T-helper 2 cell (primary cell): ENCODE measurements at regions not wholly inside any gene's neighbourhood (a gene's known extent, or its start where the extent isn't known, plus 50 kb on each side); places are given as distances from the start of the nearest gene placed in this dataset.

Experiments
- DNase-seq, 5 experiments: peaks; one replicate each; pipeline versions ENCODE4 v3.0.0 to v3.0.0-alpha.2; 2012 to 2022

GRCh38 chr12:40559865-40560264 lies 132.4 kb upstream of the CNTN1 start:
- DNase-seq = no peak

GRCh38 chr12:40560848-40561247 lies 131.4 kb upstream of the CNTN1 start:
- DNase-seq = no peak

- no peak for DNase-seq
These were observed 130.8 kb upstream of the CNTN1 start for GRCh38 chr12:40561395-40561966.

GRCh38 chr12:40565029-40565633 lies 127.1 kb upstream of the CNTN1 start:
- no peak for DNase-seq

- no peak for DNase-seq
These were observed 126.0 kb upstream of the CNTN1 start for GRCh38 chr12:40566271-40566670.

GRCh38 chr12:40569626-40570179 lies 122.5 kb upstream of the CNTN1 start:
- no peak for DNase-seq

GRCh38 chr12:40573024-40573423 lies 119.2 kb upstream of the CNTN1 start:
- no peak for DNase-seq

GRCh38 chr12:40575987-40576386 lies 116.3 kb upstream of the CNTN1 start:
- no peak for DNase-seq

- no peak for DNase-seq
These were observed 114.4 kb upstream of the CNTN1 start for GRCh38 chr12:40577834-40578233.

- DNase-seq = no peak
These were observed 112.6 kb upstream of the CNTN1 start for GRCh38 chr12:40579687-40580086.

GRCh38 chr12:40580346-40580745 lies 111.9 kb upstream of the CNTN1 start:
- no peak for DNase-seq

- DNase-seq = no peak
These were observed 110.3 kb upstream of the CNTN1 start for GRCh38 chr12:40581889-40582288.

- DNase-seq = no peak
These were observed 108.5 kb upstream of the CNTN1 start for GRCh38 chr12:40583743-40584142.

- no peak for DNase-seq
These were observed 107.5 kb upstream of the CNTN1 start for GRCh38 chr12:40584763-40585162.

GRCh38 chr12:40586823-40587222 lies 105.4 kb upstream of the CNTN1 start:
- no peak for DNase-seq

- DNase-seq = no peak
These were observed 104.8 kb upstream of the CNTN1 start for GRCh38 chr12:40587421-40587820.

- no peak for DNase-seq
These were observed 104.3 kb upstream of the CNTN1 start for GRCh38 chr12:40587970-40588369.

GRCh38 chr12:40597133-40597532 lies 95.1 kb upstream of the CNTN1 start:
- DNase-seq = no peak

GRCh38 chr12:40598073-40598472 lies 94.2 kb upstream of the CNTN1 start:
- no peak for DNase-seq

GRCh38 chr12:40602562-40602961 lies 89.7 kb upstream of the CNTN1 start:
- DNase-seq = no peak

GRCh38 chr12:40614923-40615322 lies 77.3 kb upstream of the CNTN1 start:
- no peak for DNase-seq

GRCh38 chr12:40615590-40615989 lies 76.6 kb upstream of the CNTN1 start:
- DNase-seq = no peak

GRCh38 chr12:40616383-40616915 lies 75.8 kb upstream of the CNTN1 start:
- DNase-seq = no peak

- DNase-seq = no peak
These were observed 73.6 kb upstream of the CNTN1 start for GRCh38 chr12:40618636-40619035.
